Ectodermal cell (in vitro differentiated cells): ENCODE measurements at regions not wholly inside any gene's neighbourhood (a gene's known extent, or its start where the extent isn't known, plus 50 kb on each side); places are given as distances from the start of the nearest gene placed in this dataset.

Experiments used
- H3K27ac ChIP-seq: 2 replicates; pipeline ENCODE4 v1.7.0; 2013; ENCODE audit warnings: mild to moderate bottlenecking, low read depth, low read length; ENCODE audit not compliant: insufficient read depth, poor library complexity, severe bottlenecking
- H3K27me3 ChIP-seq: 2 replicates; pipeline ENCODE4 v1.7.0; 2013; ENCODE audit warnings: mild to moderate bottlenecking, low read length; ENCODE audit not compliant: insufficient read depth, control insufficient read depth, poor library complexity, severe bottlenecking
- H3K36me3 ChIP-seq: one replicate; pipeline ENCODE4 v1.7.0; 2013; ENCODE audit warnings: low read length; ENCODE audit not compliant: control insufficient read depth, insufficient read depth
- H3K4me1 ChIP-seq: one replicate; pipeline ENCODE4 v1.7.0; 2013; ENCODE audit warnings: low read length; ENCODE audit not compliant: control insufficient read depth, insufficient read depth
- H3K4me3 ChIP-seq: 2 replicates; pipeline ENCODE4 v1.7.0; 2013; ENCODE audit warnings: low read depth, low read length, control low read depth; ENCODE audit not compliant: insufficient read depth
- H3K9me3 ChIP-seq: 2 replicates; pipeline ENCODE4 v1.7.0; 2013; ENCODE audit warnings: mild to moderate bottlenecking, low read length, moderate library complexity; ENCODE audit not compliant: control insufficient read depth
- WGBS, 2 experiments: methylation state at CpG; one replicate each; pipeline ENCODE4 v1.1.7; 2013; ENCODE audit warnings: missing lambda C conversion rate in 2 of 2; 5-methylcytosine and 5-hydroxymethylcytosine counted together

GRCh38 chr11:116698080-116698479 is 74.7 kb downstream of the BUD13 start:
- Histone ChIP-seq H3K36me3 (no peaks in the 10 kb centered on the region), H3K4me1 (peaks cover 5% of the 10 kb centered on the region), H3K4me3 (no peak overlapping the region), H3K27me3 (no peaks in the 10 kb centered on the region), H3K9me3 (no peaks in the 10 kb centered on the region), H3K27ac (no peak overlapping the region)
- 89 to 94% methylated on average over 1 of the region's 1 CpG for WGBS, 2 experiments

- H3K4me3 ChIP-seq: no peak overlapping the region
- no peak overlapping the region for H3K27ac ChIP-seq
- no peaks in the 10 kb centered on the region for H3K9me3 ChIP-seq
- no peaks in the 10 kb centered on the region for H3K36me3 ChIP-seq
- 86 to 87% methylated on average over 7 of the region's 7 CpGs for WGBS, 2 experiments
- peaks cover under 1% of the 10 kb centered on the region for H3K4me1 ChIP-seq
- no peaks in the 10 kb centered on the region for H3K27me3 ChIP-seq
These were observed 75.1 kb downstream of the BUD13 start for GRCh38 chr11:116697639-116698038.

- Histone ChIP-seq H3K27me3 (no peaks in the 10 kb centered on the region), H3K4me3 (no peak overlapping the region)
- 85 to 92% methylated on average over 4 of the region's 4 CpGs for WGBS, 2 experiments
These were observed 75.8 kb downstream of the BUD13 start for GRCh38 chr11:116697011-116697410.

GRCh38 chr11:116696381-116696941 is 76.3 kb downstream of the BUD13 start:
- H3K4me1 ChIP-seq: no peaks in the 10 kb centered on the region
- H3K27me3 ChIP-seq: no peaks in the 10 kb centered on the region
- H3K36me3 ChIP-seq: no peaks in the 10 kb centered on the region
- H3K9me3 ChIP-seq: no peaks in the 10 kb centered on the region
- no peak overlapping the region for H3K27ac ChIP-seq
- H3K4me3 ChIP-seq: no peak overlapping the region
- 62 to 64% methylated on average over 11 of the region's 11 CpGs for WGBS, 2 experiments

More at GRCh38 chr11:116697011-116697410, 75.8 kb downstream of the BUD13 start:
- Histone ChIP-seq H3K4me1 (no peaks in the 10 kb centered on the region), H3K27ac (no peak overlapping the region), H3K36me3 (no peaks in the 10 kb centered on the region), H3K9me3 (no peaks in the 10 kb centered on the region)

GRCh38 chr11:116695657-116696254 is 77.0 kb downstream of the BUD13 start:
- Histone ChIP-seq H3K9me3 (no peaks in the 10 kb centered on the region), H3K36me3 (no peaks in the 10 kb centered on the region), H3K27ac (no peak overlapping the region), H3K27me3 (no peaks in the 10 kb centered on the region), H3K4me1 (no peaks in the 10 kb centered on the region), H3K4me3 (no peak overlapping the region)

GRCh38 chr11:116694815-116695590 is 77.8 kb downstream of the BUD13 start:
- no peaks in the 10 kb centered on the region for H3K36me3 ChIP-seq
- no peak overlapping the region for H3K27ac ChIP-seq
- no peaks in the 10 kb centered on the region for H3K27me3 ChIP-seq
- no peaks in the 10 kb centered on the region for H3K4me1 ChIP-seq
- H3K4me3 ChIP-seq: no peak overlapping the region
- 92 to 95% methylated on average over 14 of the region's 14 CpGs for WGBS, 2 experiments
- H3K9me3 ChIP-seq: no peaks in the 10 kb centered on the region

- Histone ChIP-seq H3K9me3 (no peaks in the 10 kb centered on the region), H3K4me3 (no peak overlapping the region), H3K36me3 (no peaks in the 10 kb centered on the region), H3K27ac (no peak overlapping the region), H3K27me3 (no peaks in the 10 kb centered on the region), H3K4me1 (no peaks in the 10 kb centered on the region)
- 58 to 64% methylated on average over 2 to 3 of the region's 3 CpGs for WGBS, 2 experiments
These were observed 78.5 kb downstream of the BUD13 start for GRCh38 chr11:116694349-116694725.

- no peaks in the 10 kb centered on the region for H3K36me3 ChIP-seq
- no peak overlapping the region for H3K4me3 ChIP-seq
- no peaks in the 10 kb centered on the region for H3K27me3 ChIP-seq
- no peaks in the 10 kb centered on the region for H3K9me3 ChIP-seq
- no peak overlapping the region for H3K27ac ChIP-seq
- H3K4me1 ChIP-seq: no peaks in the 10 kb centered on the region
- 88% methylated on average over 16 of the region's 16 CpGs for WGBS, 2 experiments
These were observed 79.0 kb downstream of the BUD13 start for GRCh38 chr11:116693593-116694348.

- WGBS, 2 experiments: 92 to 97% methylated on average over 1 of the region's 1 CpG
- no peaks in the 10 kb centered on the region for H3K27me3 ChIP-seq
These were observed 79.7 kb downstream of the BUD13 start for GRCh38 chr11:116693102-116693570.

More at GRCh38 chr11:116693102-116693570, 79.7 kb downstream of the BUD13 start:
- Histone ChIP-seq H3K9me3 (no peaks in the 10 kb centered on the region), H3K4me1 (peaks cover 2% of the 10 kb centered on the region), H3K36me3 (no peaks in the 10 kb centered on the region), H3K27ac (no peak overlapping the region), H3K4me3 (no peak overlapping the region)
